ENCODE measurements at regions not wholly inside any gene's neighbourhood (a gene's known extent, or its start where the extent isn't known, plus 50 kb on each side); places are given as distances from the start of the nearest gene placed in this dataset.
"Not testable (repeated sequence)": the region's sequence is repeated elsewhere in the genome, so short reads cannot be mapped to it uniquely, and the experiment has no call there.

GRCh38 chr6:8930009-8930408 lies 494.7 kb upstream of the SLC35B3 start:
- TF ChIP-seq POLR2A (IDR thresholded peaks at IDR 0.05) (no peak), CTCF (IDR thresholded peaks at IDR 0.05 in 8 of 11, conservative IDR thresholded peaks at IDR 0.05 in 3 of 11) (no peak), POLR2AphosphoS5 (IDR thresholded peaks at IDR 0.05) (no peak)
- H3K9me3 ChIP-seq: no peaks in the 10 kb centered on the region
- H3K36me3 ChIP-seq: no peaks in the 10 kb centered on the region
- no peak for DNase-seq
- WGBS, 5 donors: 89 to 96% (median 93%) methylated on average over 3 of the region's 3 CpGs
- intact Hi-C loops (cut with DNase I; ENCODE audit: low total_unique reads): no loop called here
- H3K27me3 ChIP-seq (replicated peaks in 1 of 7): no peaks in the 10 kb centered on the region
- H3K4me3 ChIP-seq: no peak overlapping the region
- H3K4me1 ChIP-seq: no peaks in the 10 kb centered on the region
- no peak overlapping the region for H3K27ac ChIP-seq

GRCh38 chr6:8920244-8920643 lies 484.9 kb upstream of the SLC35B3 start:
- H3K36me3 ChIP-seq; H3K27ac ChIP-seq; H3K4me3 ChIP-seq; intact Hi-C loops (cut with DNase I; ENCODE audit: low total_unique reads); DNase-seq; H3K27me3 ChIP-seq (replicated peaks in 1 of 7); H3K9me3 ChIP-seq; H3K4me1 ChIP-seq: not testable (repeated sequence)
- WGBS, 5 donors: 81 to 97% (median 86%) methylated on average over 1 of the region's 1 CpG

GRCh38 chr6:8918196-8918595 lies 482.9 kb upstream of the SLC35B3 start:
- H3K27me3 ChIP-seq (replicated peaks in 1 of 7): no peaks in the 10 kb centered on the region
- TF ChIP-seq CTCF (IDR thresholded peaks at IDR 0.05 in 8 of 11, conservative IDR thresholded peaks at IDR 0.05 in 3 of 11): no peak
- no peak for TF ChIP-seq POLR2AphosphoS5 (IDR thresholded peaks at IDR 0.05)
- no peak for TF ChIP-seq POLR2A (IDR thresholded peaks at IDR 0.05)
- intact Hi-C loops (cut with DNase I; ENCODE audit: low total_unique reads): no loop called here
- no peaks in the 10 kb centered on the region for H3K36me3 ChIP-seq
- no peaks in the 10 kb centered on the region for H3K4me1 ChIP-seq
- H3K4me3 ChIP-seq: no peak overlapping the region
- H3K9me3 ChIP-seq: peaks cover 0 to 17% (median 3%) of the 10 kb centered on the region in 8 donors
- H3K27ac ChIP-seq: no peak overlapping the region
- DNase-seq: no peak
- 66 to 89% (median 74%) methylated on average over 2 of the region's 2 CpGs for WGBS, 5 donors

- Histone ChIP-seq H3K27ac (no peak overlapping the region), H3K27me3 (replicated peaks in 1 of 7) (no peaks in the 10 kb centered on the region), H3K4me1 (no peaks in the 10 kb centered on the region), H3K9me3 (peaks cover 0 to 28% (median 16%) of the 10 kb centered on the region in 8 donors), H3K36me3 (no peaks in the 10 kb centered on the region), H3K4me3 (no peak overlapping the region)
- intact Hi-C loops (cut with DNase I; ENCODE audit: low total_unique reads): no loop called here
- DNase-seq: no peak
- no peak for TF ChIP-seq POLR2AphosphoS5 (IDR thresholded peaks at IDR 0.05)
- no peak for TF ChIP-seq CTCF (IDR thresholded peaks at IDR 0.05 in 8 of 11, conservative IDR thresholded peaks at IDR 0.05 in 3 of 11)
- no peak for TF ChIP-seq POLR2A (IDR thresholded peaks at IDR 0.05)
- WGBS, 5 donors: 87 to 91% (median 88%) methylated on average over 9 of the region's 9 CpGs
These were observed 479.4 kb upstream of the SLC35B3 start for GRCh38 chr6:8914700-8915099.

GRCh38 chr6:8908638-8909037 lies 473.3 kb upstream of the SLC35B3 start:
- 52 to 78% (median 69%) methylated on average over 3 of the region's 3 CpGs for WGBS, 5 donors
- intact Hi-C loops (cut with DNase I; ENCODE audit: low total_unique reads): no loop called here

More at GRCh38 chr6:8908638-8909037, 473.3 kb upstream of the SLC35B3 start:
- Histone ChIP-seq H3K27ac (no peak overlapping the region), H3K4me3 (no peak overlapping the region), H3K9me3 (peaks cover 0 to 24% (median 16%) of the 10 kb centered on the region in 8 donors), H3K4me1 (no peaks in the 10 kb centered on the region), H3K36me3 (no peaks in the 10 kb centered on the region), H3K27me3 (replicated peaks in 1 of 7) (no peaks in the 10 kb centered on the region)
- no peak for DNase-seq
- TF ChIP-seq CTCF (IDR thresholded peaks at IDR 0.05 in 8 of 11, conservative IDR thresholded peaks at IDR 0.05 in 3 of 11) (no peak), POLR2AphosphoS5 (IDR thresholded peaks at IDR 0.05) (no peak), POLR2A (IDR thresholded peaks at IDR 0.05) (no peak)

Measured in spleen (tissue), 11 donors.